PC-9 (cell line): ENCODE measurements at regions not wholly inside any gene's neighbourhood (a gene's known extent, or its start where the extent isn't known, plus 50 kb on each side); places are given as distances from the start of the nearest gene placed in this dataset.

ENCODE experiments used
- BruUV-seq: library from RNA; stranded (reverse); fragments of 400-500 nt; replicated peaks from 2 replicates; lab custom pipeline; 2021; lab: Mats Ljungman, UMichigan
- CTCF ChIA-PET: fragments of 300-600 bp; sonication (Branson Sonifier 250); formaldehyde crosslinking; loops from one replicate; lab custom pipeline; 2022; ENCODE audit warnings: antibody characterized with exemption; lab: Charles Lee
- POLR2A ChIA-PET: fragments of 300-600 bp; sonication (Branson Sonifier 250); formaldehyde crosslinking; loops from one replicate; lab custom pipeline; 2022; ENCODE audit warnings: antibody characterized with exemption; ENCODE audit not compliant: unreplicated experiment; lab: Charles Lee
- DNase-seq, 2 experiments: peaks; one replicate each; pipeline versions ENCODE4 v3.0.0 to v3.0.0-alpha.2; 2015 to 2022; ENCODE audit warnings: mixed read lengths in 1 of 2
- H2AFZ ChIP-seq: fragments of 200-600 bp; sonication (generic); 2 replicates; pipeline ENCODE4 v1.8.1; 2017; ENCODE audit warnings: antibody characterized with exemption
- H3F3A ChIP-seq: fragments of 200-600 bp; sonication (generic); 2 replicates; pipeline ENCODE4 v1.8.1; 2017; ENCODE audit warnings: antibody characterized with exemption, mild to moderate bottlenecking, low read depth; ENCODE audit not compliant: insufficient read depth
- H3K27ac ChIP-seq: fragments of 200-600 bp; sonication (generic); 2 replicates; pipeline ENCODE4 v1.6.1; 2016; ENCODE audit warnings: mixed run types
- H3K27me3 ChIP-seq: fragments of 200-600 bp; sonication (generic); 2 replicates; pipeline ENCODE4 v1.6.1; 2016; ENCODE audit warnings: low read depth, mixed run types; ENCODE audit not compliant: insufficient read depth
- H3K36me3 ChIP-seq: fragments of 200-600 bp; sonication (generic); 2 replicates; pipeline ENCODE4 v1.6.1; 2016; ENCODE audit warnings: low read depth, mixed run types
- H3K4me1 ChIP-seq: fragments of 200-600 bp; sonication (generic); replicated peaks from 2 replicates; pipeline ENCODE4 v1.6.1; 2016; ENCODE audit warnings: mixed run types; ENCODE audit not compliant: insufficient read depth
- H3K4me2 ChIP-seq: fragments of 200-600 bp; sonication (generic); 2 replicates; pipeline ENCODE4 v1.6.1; 2017; ENCODE audit warnings: mixed run types
- H3K4me3 ChIP-seq: fragments of 200-600 bp; sonication (generic); 2 replicates; pipeline ENCODE4 v1.6.1; 2016; ENCODE audit warnings: mixed run types
- H3K79me2 ChIP-seq: fragments of 200-600 bp; sonication (generic); 2 replicates; pipeline ENCODE4 v1.6.1; 2017; ENCODE audit warnings: low read depth, mixed run types
- H3K9me2 ChIP-seq: fragments of 200-600 bp; sonication (generic); 2 replicates; pipeline ENCODE4 v1.8.1; 2017; ENCODE audit warnings: mild to moderate bottlenecking; ENCODE audit not compliant: insufficient read depth
- H3K9me3 ChIP-seq: fragments of 200-600 bp; sonication (generic); 2 replicates; pipeline ENCODE4 v1.8.1; 2016; ENCODE audit warnings: low read depth; ENCODE audit not compliant: insufficient read depth
- H4K20me1 ChIP-seq: fragments of 200-600 bp; sonication (generic); 2 replicates; pipeline ENCODE4 v1.8.1; 2017; ENCODE audit not compliant: insufficient read depth
- EZH2 ChIP-seq: fragments of 200-600 bp; sonication (generic); IDR thresholded peaks from 2 replicates; pipeline ENCODE4 v1.8.0; 2017; ENCODE audit warnings: antibody characterized with exemption, low read depth
- intact Hi-C: fragments of 100-400 bp; cut with micrococcal nuclease; formaldehyde crosslinking; loops from one replicate; pipeline ENCODE4 v1.10.0; 2022; ENCODE audit not compliant: unreplicated experiment
- TF ChIP-seq, protein P1 (sequence below): fragments of 200-600 bp; sonication (generic); conservative IDR thresholded peaks from 2 replicates; pipeline ENCODE4 v1.6.1; 2017; ENCODE audit warnings: mixed run types, antibody characterized with exemption, mild to moderate bottlenecking, moderate library complexity

DNA sequence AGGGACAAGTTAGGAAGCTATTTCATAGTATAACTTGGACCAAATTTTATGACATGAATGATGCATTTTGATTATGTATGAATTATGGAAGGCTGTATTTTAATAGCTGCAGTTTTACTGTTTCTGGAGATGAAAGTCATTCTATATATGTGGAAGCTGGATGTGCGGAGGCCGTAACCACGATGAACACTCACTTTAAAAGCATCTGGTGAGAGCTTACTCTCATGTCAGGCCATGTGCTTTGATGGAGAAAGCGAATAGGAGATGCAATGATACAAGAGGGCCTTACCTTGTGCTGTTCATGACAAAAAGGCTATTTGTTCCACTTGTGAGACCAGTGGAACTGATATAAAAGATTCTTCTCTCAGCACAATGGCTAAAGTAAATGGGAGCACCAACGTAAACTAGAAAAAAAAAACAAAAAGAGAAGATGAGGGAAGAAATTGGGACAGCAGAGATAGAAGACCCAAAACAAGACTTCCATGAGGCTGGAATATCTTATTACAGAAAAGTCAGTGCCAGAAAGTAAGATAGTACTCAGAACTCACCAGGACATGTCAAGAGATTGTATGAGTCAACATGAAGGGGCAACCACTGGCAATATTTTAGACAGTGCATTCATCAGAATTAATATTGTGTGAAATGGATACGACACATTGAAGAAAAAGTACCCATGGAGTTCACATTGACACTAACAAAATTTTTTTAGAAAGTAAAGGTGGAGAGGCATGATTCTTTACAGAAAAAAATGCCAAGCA is 63.3 kb upstream of the GAB1 start:
- Histone ChIP-seq H3K79me2 (no peaks in the 10 kb centered on the region), H3K4me3 (no peak overlapping the region), H3K9me3 (no peaks in the 10 kb centered on the region), H3K27ac (no peak overlapping the region), H3K36me3 (no peaks in the 10 kb centered on the region), H2AFZ (no peak overlapping the region), H3K27me3 (no peaks in the 10 kb centered on the region), H3F3A (no peaks in the 10 kb centered on the region), H4K20me1 (no peaks in the 10 kb centered on the region), H3K4me1 (no peaks in the 10 kb centered on the region), H3K4me2 (no peak overlapping the region), H3K9me2 (no peaks in the 10 kb centered on the region)
- ChIA-PET POLR2A (no interaction called here), CTCF (no interaction called here)
- TF ChIP-seq, protein P1, sequence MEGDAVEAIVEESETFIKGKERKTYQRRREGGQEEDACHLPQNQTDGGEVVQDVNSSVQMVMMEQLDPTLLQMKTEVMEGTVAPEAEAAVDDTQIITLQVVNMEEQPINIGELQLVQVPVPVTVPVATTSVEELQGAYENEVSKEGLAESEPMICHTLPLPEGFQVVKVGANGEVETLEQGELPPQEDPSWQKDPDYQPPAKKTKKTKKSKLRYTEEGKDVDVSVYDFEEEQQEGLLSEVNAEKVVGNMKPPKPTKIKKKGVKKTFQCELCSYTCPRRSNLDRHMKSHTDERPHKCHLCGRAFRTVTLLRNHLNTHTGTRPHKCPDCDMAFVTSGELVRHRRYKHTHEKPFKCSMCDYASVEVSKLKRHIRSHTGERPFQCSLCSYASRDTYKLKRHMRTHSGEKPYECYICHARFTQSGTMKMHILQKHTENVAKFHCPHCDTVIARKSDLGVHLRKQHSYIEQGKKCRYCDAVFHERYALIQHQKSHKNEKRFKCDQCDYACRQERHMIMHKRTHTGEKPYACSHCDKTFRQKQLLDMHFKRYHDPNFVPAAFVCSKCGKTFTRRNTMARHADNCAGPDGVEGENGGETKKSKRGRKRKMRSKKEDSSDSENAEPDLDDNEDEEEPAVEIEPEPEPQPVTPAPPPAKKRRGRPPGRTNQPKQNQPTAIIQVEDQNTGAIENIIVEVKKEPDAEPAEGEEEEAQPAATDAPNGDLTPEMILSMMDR, result no peak
- TF ChIP-seq EZH2, result no peak
- BruUV-seq, result no TSS peak
- intact Hi-C loops, result no loop called here
- no peak for DNase-seq

DNA sequence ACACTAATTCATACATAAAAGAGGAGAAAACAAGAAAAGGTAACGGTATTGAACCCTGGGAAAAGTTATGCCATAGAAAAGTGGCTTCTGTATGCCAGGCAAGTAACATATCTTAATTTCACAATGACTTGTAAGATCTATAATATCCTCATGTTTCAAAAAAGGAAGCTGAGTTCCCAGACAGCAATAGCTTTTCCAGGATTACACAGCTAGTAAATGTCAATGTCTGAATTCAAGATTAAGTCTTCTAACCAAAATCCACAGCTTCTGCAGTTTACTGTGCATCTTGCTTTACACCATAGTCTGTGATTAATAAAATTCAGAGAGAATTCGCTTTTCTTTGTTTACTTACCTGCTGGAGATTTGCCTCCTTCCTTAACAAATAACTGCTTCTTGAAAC is 55.8 kb upstream of the GAB1 start:
- no peaks in the 10 kb centered on the region for H3K27me3 ChIP-seq
- no peaks in the 10 kb centered on the region for H3K4me1 ChIP-seq
- no peaks in the 10 kb centered on the region for H4K20me1 ChIP-seq
- no peak for TF ChIP-seq EZH2
- intact Hi-C loops, result no loop called here
- ChIA-PET CTCF (interaction anchor here (0.5 kb wide), 1 partner anchor 46 kb away, joined by 5 read pairs; no protein-coding TSS in a partner anchor), POLR2A (no interaction called here)
- H3K79me2 ChIP-seq, result no peaks in the 10 kb centered on the region
- H3F3A ChIP-seq, result no peaks in the 10 kb centered on the region
- H3K36me3 ChIP-seq, result no peaks in the 10 kb centered on the region
- H3K9me3 ChIP-seq, result no peaks in the 10 kb centered on the region
- H3K27ac ChIP-seq, result no peak overlapping the region
- DNase-seq, result no peak
- no peaks in the 10 kb centered on the region for H3K9me2 ChIP-seq
- no peak overlapping the region for H2AFZ ChIP-seq
- BruUV-seq, result no TSS peak
- H3K4me3 ChIP-seq, result no peak overlapping the region
- H3K4me2 ChIP-seq, result no peak overlapping the region

DNA sequence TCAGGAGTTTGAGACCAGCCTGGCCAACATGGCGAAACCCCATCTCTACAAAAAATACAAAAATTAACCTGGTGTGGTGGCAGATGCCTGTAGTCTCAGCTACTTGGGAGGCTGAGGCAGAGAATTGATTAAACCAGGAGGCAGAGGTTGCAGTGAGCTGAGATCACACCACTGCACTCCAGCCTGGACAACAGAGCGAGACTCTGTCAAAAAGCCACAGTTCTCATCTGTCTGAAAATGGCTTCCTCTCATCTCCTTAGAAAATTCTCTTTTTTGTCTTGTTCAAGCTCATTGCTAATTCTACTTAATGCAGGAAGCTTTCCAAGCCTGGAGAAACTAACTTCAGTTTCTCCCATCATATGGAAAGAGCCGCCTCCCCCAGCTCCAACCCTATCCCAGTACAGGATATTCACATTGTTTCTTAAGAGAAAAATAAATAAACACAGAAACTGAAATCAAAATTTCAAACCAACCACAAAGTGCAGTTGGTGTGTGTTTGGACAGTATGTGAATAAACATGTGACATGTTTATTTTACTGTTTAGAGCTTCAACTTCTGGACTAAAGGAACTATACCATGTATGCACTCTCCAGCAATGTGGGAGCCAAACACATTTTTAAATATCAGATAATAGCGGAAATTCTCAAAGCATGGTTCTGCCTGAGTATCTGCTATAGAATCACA is 55.0 kb upstream of the GAB1 start:
- intact Hi-C loops, result no loop called here
- Histone ChIP-seq H3K27me3 (no peaks in the 10 kb centered on the region), H3K36me3 (no peaks in the 10 kb centered on the region), H4K20me1 (no peaks in the 10 kb centered on the region), H3F3A (no peaks in the 10 kb centered on the region), H3K79me2 (no peaks in the 10 kb centered on the region), H2AFZ (no peak overlapping the region), H3K4me2 (no peak overlapping the region), H3K9me3 (no peaks in the 10 kb centered on the region), H3K4me1 (no peaks in the 10 kb centered on the region), H3K27ac (no peak overlapping the region), H3K4me3 (no peak overlapping the region), H3K9me2 (no peaks in the 10 kb centered on the region)
- TF ChIP-seq, protein P1, result no peak
- TF ChIP-seq EZH2, result no peak
- CTCF ChIA-PET, result interaction anchor here (0.5 kb wide), 1 partner anchor 45 kb away, joined by 5 read pairs; no protein-coding TSS in a partner anchor
- POLR2A ChIA-PET, result no interaction called here
- no TSS peak for BruUV-seq
- no peak for DNase-seq
